ENCODE measurements at regions not wholly inside any gene's neighbourhood (a gene's known extent, or its start where the extent isn't known, plus 50 kb on each side); places are given as distances from the start of the nearest gene placed in this dataset.

GRCh38 chr20:51305316-51306052 lies 237.0 kb downstream of the NFATC2 start:
- TF ChIP-seq CTCF (conservative IDR thresholded peaks at IDR 0.05) = no peak
- H3K27ac ChIP-seq = no peak overlapping the region

GRCh38 chr20:51303731-51304670 lies 238.5 kb downstream of the NFATC2 start:
- H3K27ac ChIP-seq = no peak overlapping the region
- no peak for TF ChIP-seq CTCF (conservative IDR thresholded peaks at IDR 0.05)

DNA sequence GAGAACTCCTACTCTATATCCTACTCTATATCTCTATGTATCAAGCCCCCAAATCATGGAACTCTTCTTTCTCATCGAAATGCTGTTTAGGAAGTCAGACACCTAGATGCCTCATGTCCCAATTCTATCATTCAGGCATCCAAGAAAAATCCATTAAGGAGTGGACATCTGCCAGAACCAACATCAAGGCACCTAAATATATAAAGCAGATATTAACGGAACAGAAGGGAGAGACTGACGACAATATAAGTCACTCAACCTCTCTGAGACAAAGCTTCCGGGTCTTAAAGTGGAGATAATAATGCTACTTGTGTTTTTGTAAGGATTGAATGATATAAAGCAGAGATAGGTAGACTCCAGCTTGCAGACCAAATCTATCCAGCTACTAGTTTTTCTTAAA lies 241.5 kb downstream of the NFATC2 start:
- TF ChIP-seq CTCF (conservative IDR thresholded peaks at IDR 0.05) = no peak
- H3K27ac ChIP-seq = no peak overlapping the region

- no peak overlapping the region for H3K27ac ChIP-seq
- no peak for TF ChIP-seq CTCF (conservative IDR thresholded peaks at IDR 0.05)
These were observed 242.4 kb downstream of the NFATC2 start for GRCh38 chr20:51300104-51300503.

- H3K27ac ChIP-seq = no peak overlapping the region
- TF ChIP-seq CTCF (conservative IDR thresholded peaks at IDR 0.05) = no peak
These were observed 243.1 kb downstream of the NFATC2 start for GRCh38 chr20:51299413-51299812.

DNA sequence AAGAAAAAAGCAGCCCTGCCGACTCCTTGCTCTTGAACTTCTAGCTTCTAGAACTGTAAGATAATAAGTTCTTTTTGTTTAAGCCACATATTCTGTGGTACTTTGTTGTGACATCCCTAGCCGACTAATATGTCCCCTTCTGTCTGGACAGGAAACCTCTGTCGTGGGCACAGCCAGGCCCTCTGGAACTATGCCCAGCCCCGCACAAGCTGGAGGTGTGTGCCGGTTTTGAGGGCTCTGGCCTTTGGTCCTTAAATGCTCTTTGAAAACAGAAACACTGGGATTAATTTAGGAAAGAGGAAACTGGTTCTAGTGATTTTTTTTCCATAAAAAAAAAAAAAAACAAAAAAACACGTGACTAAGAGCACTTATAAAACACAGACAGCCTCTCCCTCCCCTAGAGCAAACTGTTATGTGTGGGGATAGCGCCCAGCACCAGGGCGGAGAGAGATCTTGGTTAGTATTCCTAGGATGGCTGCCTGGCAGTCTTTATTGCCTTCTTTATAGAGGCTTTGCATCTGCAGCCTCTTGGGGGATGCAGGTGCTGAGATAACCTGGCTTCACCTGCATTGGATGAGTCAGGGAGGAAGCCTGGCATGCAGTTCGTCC lies 244.3 kb downstream of the NFATC2 start:
- H3K27ac ChIP-seq = no peak overlapping the region
- TF ChIP-seq CTCF (conservative IDR thresholded peaks at IDR 0.05) = no peak

All from VCaP (cell line).